OCI-LY7 (cell line): ENCODE measurements at regions not wholly inside any gene's neighbourhood (a gene's known extent, or its start where the extent isn't known, plus 50 kb on each side); places are given as distances from the start of the nearest gene placed in this dataset.

Experiments used
- EZH2phosphoT487 ChIP-seq: fragments of 200-600 bp; sonication (generic); IDR thresholded peaks from 2 replicates; pipeline ENCODE4 v1.6.1; 2018; ENCODE audit warnings: low read depth, borderline replicate concordance, mild to moderate bottlenecking, mixed run types, antibody characterized with exemption, low read length, moderate library complexity, mixed read lengths
- TF ChIP-seq, protein P1 (sequence below): fragments of 200-600 bp; sonication (generic); conservative IDR thresholded peaks from 2 replicates; pipeline ENCODE4 v1.5.1; 2014; ENCODE audit warnings: mild to moderate bottlenecking, antibody characterized with exemption, low read length, moderate library complexity, mixed read lengths

DNA sequence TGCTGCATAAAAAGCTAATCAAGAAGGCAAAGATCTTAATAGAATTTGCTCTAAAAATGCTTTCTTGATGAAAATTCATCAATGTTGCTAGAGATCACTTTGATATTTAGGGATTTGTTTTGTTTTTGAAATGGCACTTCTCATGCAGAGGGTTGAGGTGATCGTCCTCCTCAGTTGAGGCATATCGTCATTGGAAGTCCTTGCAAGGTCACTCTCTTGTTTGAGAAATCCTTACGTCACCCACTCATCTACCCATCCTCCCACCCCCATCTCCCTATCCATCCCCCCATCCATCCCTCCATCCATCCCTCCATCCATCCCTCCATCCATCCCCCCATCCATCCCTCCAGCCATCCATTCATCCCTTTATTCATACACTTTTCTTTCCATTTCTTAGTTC is 133.7 kb downstream of the THNSL2 start:
- TF ChIP-seq, protein P1, sequence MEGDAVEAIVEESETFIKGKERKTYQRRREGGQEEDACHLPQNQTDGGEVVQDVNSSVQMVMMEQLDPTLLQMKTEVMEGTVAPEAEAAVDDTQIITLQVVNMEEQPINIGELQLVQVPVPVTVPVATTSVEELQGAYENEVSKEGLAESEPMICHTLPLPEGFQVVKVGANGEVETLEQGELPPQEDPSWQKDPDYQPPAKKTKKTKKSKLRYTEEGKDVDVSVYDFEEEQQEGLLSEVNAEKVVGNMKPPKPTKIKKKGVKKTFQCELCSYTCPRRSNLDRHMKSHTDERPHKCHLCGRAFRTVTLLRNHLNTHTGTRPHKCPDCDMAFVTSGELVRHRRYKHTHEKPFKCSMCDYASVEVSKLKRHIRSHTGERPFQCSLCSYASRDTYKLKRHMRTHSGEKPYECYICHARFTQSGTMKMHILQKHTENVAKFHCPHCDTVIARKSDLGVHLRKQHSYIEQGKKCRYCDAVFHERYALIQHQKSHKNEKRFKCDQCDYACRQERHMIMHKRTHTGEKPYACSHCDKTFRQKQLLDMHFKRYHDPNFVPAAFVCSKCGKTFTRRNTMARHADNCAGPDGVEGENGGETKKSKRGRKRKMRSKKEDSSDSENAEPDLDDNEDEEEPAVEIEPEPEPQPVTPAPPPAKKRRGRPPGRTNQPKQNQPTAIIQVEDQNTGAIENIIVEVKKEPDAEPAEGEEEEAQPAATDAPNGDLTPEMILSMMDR, result no peak
- no peak for TF ChIP-seq EZH2phosphoT487
